Bronchial epithelial cell (primary cell): ENCODE measurements at regions not wholly inside any gene's neighbourhood (a gene's known extent, or its start where the extent isn't known, plus 50 kb on each side); places are given as distances from the start of the nearest gene placed in this dataset.

ENCODE experiments used
- DNase-seq: peaks from one replicate; pipeline ENCODE4 v3.0.0-alpha.2; 2010; ENCODE audit warnings: low read depth
- FAIRE-seq: peaks from 2 replicates; lab custom pipeline; 2011; peaks lifted over from hg19 to GRCh38; lab: Jason Lieb, UNC
- H3K27me3 ChIP-seq: 2 replicates; pipeline ENCODE4 v1.5.1; 2011; ENCODE audit warnings: low read length; ENCODE audit not compliant: control insufficient read depth, insufficient read depth
- H3K36me3 ChIP-seq: 2 replicates; pipeline ENCODE4 v1.5.1; 2011; ENCODE audit warnings: low read length; ENCODE audit not compliant: control insufficient read depth, insufficient read depth
- H3K4me3 ChIP-seq: 2 replicates; pipeline ENCODE4 v1.5.1; 2011; ENCODE audit warnings: mild to moderate bottlenecking, low read depth, low read length, control low read depth
- TF ChIP-seq, protein P1 (sequence below): IDR thresholded peaks from 2 replicates; pipeline ENCODE4 v1.5.1; 2011; ENCODE audit warnings: mild to moderate bottlenecking, moderate library complexity, low read length, control low read depth, inconsistent platforms; ENCODE audit not compliant: insufficient read depth, severe bottlenecking

GRCh38 chr18:43180814-43181213 lies 65.3 kb upstream of the RIT2 start:
- TF ChIP-seq, protein P1, sequence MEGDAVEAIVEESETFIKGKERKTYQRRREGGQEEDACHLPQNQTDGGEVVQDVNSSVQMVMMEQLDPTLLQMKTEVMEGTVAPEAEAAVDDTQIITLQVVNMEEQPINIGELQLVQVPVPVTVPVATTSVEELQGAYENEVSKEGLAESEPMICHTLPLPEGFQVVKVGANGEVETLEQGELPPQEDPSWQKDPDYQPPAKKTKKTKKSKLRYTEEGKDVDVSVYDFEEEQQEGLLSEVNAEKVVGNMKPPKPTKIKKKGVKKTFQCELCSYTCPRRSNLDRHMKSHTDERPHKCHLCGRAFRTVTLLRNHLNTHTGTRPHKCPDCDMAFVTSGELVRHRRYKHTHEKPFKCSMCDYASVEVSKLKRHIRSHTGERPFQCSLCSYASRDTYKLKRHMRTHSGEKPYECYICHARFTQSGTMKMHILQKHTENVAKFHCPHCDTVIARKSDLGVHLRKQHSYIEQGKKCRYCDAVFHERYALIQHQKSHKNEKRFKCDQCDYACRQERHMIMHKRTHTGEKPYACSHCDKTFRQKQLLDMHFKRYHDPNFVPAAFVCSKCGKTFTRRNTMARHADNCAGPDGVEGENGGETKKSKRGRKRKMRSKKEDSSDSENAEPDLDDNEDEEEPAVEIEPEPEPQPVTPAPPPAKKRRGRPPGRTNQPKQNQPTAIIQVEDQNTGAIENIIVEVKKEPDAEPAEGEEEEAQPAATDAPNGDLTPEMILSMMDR = no peak
- Histone ChIP-seq H3K36me3 (no peaks in the 10 kb centered on the region), H3K27me3 (no peaks in the 10 kb centered on the region), H3K4me3 (no peak overlapping the region)
- DNase-seq (no peak), FAIRE-seq (no peak)

DNA sequence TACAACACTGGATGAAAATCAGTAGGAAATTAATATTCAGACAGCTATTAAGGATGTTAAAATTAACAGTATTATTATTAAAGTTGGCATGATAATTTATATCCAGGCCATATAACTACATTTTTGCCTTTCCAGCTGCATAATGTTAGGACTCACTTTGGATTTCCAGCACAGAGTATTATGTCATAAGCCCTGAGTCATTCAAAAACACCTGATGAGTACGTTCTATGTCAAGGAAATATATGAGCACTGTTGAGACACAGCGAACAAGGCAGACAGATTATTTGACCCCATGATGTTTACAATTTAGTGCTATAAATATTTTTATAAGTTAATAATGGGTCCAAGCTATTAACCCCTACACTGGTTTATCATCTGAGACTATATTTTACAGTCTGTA lies 59.8 kb upstream of the RIT2 start:
- FAIRE-seq (no peak), DNase-seq (peak; percentile 20)
- no peaks in the 10 kb centered on the region for H3K36me3 ChIP-seq
- no peak overlapping the region for H3K4me3 ChIP-seq
- TF ChIP-seq, protein P1 = no peak
- H3K27me3 ChIP-seq = no peaks in the 10 kb centered on the region

DNA sequence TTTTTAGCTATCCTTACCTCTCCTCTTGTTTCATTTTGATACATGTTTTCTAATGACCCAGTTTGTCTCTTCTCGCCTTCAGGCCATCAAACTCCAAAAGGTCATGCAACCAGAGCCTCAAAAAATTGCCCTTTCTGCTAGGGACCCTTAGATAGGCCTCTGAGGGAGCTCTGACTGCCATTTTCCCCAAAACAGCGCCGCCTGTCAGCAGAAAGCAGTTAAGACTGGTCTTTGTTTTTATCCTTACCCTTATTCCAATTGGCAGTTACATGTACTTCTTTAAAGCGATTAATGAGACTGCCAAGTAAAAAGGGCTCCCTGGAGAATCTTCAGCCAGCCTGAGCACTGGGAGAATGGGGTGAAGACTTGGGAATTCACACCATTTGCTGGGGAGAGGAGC lies 55.1 kb upstream of the RIT2 start:
- TF ChIP-seq, protein P1 = no peak
- Histone ChIP-seq H3K27me3 (no peaks in the 10 kb centered on the region), H3K36me3 (no peaks in the 10 kb centered on the region), H3K4me3 (no peak overlapping the region)
- FAIRE-seq = no peak
- DNase-seq = no peak
